Head of caudate nucleus (tissue), 42 donors: ENCODE measurements at regions not wholly inside any gene's neighbourhood (a gene's known extent, or its start where the extent isn't known, plus 50 kb on each side); places are given as distances from the start of the nearest gene placed in this dataset.

Experiments used
- DNase-seq, 42 donors: peaks; one replicate each; pipeline versions ENCODE4 v3.0.0 to v3.0.0-alpha.2; 2020 to 2021; ENCODE audit warnings: mixed read lengths in 7 of 42
- intact Hi-C: fragments of 100-400 bp; cut with DNase I; formaldehyde crosslinking; loops from one replicate; pipeline ENCODE4 v1.15.0; 2022

DNA sequence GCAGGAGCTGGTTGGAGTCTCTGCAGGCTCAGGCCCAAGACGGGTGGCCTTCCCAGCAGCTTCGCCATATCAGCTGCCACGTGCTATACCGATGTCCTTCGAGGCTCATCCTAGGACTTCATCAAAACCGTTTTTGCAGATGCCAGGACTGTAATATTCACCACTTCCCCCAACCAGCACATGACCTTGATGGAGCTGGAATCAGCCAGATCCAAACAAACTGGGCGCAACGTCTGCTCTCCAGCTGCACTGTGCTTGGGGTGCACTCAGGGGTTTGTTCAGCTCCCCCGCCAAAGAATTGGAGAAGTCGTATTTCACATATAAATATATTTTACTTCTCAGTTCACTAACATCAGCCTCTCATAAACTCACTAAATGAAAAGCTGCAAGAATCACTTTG is 149.5 kb upstream of the DIO3 start:
- intact Hi-C loops: no loop called here
- no peak for DNase-seq

DNA sequence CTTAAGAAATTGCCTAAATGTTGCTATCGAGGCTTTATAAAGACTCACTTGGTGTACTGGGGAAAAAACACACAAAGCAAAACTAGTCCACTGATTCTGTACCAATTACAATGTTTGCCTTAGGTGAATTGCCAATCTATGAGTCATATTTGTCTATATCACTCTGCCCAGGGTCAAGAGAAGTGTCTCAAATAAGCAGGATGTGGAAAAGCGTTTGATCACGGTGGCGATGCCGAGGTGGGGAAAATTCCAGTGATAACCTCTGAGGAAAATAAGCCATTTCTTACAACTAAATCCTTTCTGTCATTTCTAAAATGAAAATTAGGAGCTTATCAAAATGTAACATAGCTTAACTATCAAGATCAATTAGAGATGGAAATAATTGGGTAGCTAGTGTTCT is 148.6 kb upstream of the DIO3 start:
- intact Hi-C loops: no loop called here

DNA sequence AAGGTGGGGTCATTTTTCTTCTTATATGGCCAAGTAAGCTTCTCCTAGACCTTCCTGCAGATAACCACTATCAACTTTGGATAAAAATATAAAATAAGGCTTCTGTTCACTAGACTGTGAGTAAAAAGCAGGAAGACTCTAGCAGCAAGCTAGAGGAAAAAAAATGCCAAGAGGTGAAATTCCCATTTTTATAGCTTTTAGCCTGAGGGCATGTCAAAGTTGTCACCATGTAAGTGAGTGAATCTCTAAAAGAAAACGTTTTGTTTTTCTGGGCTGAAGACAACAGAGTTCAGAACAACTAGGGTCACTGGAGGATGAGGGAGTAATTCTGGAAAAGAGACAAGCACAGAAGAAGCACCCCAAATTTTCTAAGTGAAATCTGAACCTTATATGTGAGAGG is 143.9 kb upstream of the DIO3 start:
- no peak for DNase-seq
- intact Hi-C loops: no loop called here

More for the DNA sequence above, 148.6 kb upstream of the DIO3 start:
- no peak for DNase-seq

DNA sequence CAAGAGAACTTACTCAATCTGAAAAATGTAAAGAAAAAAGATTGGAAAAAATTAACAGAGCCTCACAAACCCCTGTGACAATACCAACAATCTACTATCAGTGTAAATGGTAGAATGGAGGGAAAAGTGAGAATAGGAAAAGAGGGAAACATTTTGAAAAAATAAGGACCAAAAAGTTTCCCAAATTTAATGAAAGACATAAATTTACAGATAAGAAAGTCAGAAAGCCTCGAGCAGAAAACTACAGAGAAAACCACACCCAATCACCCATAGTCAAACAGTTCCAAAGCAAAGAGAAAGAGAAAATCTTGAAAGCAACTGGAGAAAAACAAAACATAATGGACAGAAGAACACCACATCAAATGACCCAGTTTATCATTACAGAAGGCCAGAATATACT is 142.7 kb upstream of the DIO3 start:
- DNase-seq: no peak
- intact Hi-C loops: no loop called here

DNA sequence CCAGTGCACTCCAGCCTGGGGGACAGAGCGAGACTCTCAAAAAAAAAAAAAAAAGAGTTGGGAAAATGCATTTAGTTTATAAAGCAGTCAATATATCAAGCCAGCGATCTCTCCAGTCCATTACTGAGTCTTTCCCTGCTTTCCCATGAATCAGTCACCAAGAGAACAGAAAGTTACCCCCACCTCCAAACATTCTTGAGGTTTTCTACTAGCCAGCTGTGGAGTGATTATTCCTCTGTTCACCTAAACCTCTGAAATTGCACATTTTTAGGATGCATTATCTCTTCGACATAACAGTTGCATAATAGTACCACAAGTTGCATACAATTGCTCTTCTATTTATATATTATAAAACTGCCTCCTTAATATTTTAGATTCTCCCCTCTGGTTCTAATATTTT is 134.8 kb upstream of the DIO3 start:
- DNase-seq: no peak
- intact Hi-C loops: no loop called here

DNA sequence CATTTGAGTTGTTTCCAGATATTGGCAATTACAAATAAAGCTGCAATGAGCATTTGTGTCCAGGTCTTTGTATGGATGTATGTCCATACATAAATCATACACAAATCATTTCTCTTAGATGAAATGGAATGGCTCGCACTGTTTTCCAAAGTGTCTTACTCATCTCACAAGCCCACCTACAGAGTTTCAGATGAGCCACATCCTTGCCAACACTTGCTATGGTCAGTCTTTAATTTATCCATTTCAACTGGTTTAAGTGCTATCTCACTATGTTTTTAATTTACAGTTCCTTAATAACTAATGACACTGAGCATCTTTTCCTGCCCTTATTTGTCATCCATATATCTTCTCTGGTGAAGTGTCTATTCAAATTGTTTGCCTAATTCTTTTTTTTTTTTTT is 132.9 kb upstream of the DIO3 start:
- intact Hi-C loops: no loop called here
- no peak for DNase-seq

DNA sequence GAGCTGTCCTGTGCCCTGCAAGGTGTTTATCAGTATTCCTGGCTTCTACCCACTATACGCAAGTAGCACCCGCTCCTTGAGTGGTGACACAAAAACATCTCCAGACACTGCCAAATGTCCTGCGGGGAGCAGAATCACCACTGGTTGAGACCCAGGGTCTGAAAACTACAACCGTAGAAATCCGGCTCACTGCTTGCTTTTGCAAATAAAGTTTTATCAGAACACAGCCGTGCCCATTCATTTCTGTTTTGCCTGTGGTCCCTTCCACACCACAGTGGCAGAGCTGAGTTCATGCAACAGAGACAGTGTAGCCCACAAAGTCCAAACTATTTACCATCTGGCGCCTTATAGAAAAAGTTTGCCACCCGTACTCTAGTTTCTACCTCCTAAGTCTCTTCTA is 125.7 kb upstream of the DIO3 start:
- no peak for DNase-seq
- intact Hi-C loops: no loop called here

DNA sequence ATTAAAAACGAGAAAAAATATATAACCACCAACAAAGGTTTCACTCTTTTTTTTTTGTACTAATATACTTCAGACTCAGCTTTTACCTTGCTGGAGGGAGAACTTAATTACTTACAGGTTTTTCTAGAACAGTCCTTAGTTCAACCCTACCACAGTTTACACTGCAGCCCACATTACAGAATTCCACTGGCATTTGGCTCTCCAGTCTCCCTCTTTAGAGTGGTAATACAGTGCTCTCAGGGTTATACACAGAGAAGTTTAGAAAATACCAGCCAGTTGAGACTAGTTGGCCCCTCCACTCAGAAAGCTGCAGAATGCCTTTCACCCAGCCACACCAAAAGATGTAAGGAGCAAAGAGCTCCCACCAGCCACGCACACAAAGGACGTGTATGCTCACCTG is 122.3 kb upstream of the DIO3 start:
- DNase-seq: no peak
- intact Hi-C loops: no loop called here

DNA sequence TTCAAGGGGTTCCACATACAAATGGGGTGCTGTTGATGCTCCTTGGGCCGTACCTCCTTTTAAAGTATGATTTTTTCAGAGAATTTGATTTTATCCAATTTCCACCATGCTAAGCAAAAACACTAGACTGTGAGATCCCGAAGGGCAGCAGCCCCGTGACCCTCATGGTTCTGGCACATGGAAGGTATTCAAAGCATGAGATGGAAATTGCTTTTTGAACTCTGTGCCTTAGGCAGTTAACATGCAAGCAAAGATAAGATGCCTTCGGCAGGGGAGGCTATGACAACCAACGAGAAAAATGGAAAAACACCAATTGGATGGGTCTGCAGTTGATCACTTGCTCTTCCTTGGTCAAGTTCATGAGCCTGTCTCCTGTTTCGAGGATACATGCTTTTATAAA is 120.8 kb upstream of the DIO3 start:
- intact Hi-C loops: no loop called here
- DNase-seq: no peak

DNA sequence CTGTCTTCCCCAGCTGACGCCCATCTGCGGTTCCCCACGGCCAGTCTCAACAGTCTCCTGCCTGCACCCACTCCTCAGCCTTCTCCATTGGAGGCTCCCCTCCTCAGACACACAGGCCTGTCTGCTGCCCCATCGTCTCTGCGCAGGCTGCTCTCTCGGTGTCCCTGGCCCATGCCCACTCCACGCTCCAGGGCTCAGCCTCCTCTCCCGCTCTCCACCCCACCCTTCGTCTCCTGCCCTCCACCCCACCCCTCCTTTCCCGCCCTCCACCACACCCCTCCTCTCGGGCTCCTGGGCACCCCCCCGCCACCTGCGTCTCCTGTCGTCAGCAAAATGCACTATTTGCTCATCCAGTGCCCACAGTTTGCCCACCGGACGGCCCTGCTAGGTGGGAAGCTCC is 119.6 kb upstream of the DIO3 start:
- intact Hi-C loops: no loop called here
- no peak for DNase-seq

DNA sequence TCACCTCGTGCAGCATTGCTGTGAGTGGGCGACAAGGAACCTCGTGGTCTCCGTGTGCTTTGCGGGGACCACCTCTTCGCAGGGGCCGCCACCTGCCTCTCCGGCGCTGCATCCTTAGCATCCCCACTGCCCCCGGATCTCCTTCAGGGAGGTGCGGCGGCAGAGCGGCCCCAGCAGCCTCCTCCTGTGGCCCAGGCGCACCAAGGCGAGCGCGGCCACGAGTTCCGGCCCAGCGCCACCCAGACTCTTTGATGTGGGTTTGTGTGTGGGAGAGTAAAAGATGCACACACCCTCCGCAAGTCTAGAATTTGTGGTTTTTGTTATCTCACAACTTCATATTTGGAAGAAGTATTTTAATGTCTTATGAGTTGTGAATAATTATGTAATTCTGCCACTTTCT is 118.8 kb upstream of the DIO3 start:
- intact Hi-C loops: no loop called here
- DNase-seq: no peak

DNA sequence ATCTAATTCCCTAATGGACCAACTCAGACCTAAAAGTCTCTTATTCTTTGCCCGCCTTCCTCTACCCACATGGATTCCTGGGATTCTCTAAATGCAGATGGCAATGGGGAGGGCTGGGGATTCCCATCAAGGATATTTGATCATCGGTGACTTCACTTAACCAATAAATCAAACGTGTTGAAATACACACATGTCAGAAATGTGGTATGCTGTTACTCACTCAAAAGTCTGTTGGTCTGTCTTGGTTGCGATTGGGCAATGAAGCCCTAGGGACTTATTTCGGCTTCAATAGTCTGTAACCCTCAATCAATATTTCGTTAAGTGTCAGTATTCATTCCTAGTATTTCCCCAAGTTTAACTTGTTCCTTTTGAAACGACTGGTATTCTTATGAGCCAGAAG is 117.2 kb upstream of the DIO3 start:
- peak in 2 of 42 donors; percentile 18 to 21 for DNase-seq
- intact Hi-C loops: no loop called here

DNA sequence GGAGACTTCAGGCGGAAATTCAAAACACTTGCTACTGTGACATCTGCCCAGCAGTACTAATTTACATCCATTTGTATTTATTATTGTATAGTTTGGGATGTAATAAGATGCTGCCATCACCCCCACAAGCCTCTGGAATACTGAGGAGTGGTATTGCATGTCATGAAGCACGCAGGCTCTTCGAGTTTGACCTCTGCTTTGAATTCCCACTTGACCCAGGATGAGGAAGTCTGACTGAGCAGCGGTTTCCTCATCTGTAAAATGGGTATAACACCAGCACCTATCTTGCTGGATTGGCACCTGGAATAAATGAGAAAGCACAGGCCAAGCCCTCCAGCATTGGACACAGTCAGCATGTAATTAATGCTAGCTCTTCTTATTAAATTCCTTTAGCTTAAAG is 116.0 kb upstream of the DIO3 start:
- intact Hi-C loops: no loop called here
- DNase-seq: peak in 1 of 42 donors; percentile 21

DNA sequence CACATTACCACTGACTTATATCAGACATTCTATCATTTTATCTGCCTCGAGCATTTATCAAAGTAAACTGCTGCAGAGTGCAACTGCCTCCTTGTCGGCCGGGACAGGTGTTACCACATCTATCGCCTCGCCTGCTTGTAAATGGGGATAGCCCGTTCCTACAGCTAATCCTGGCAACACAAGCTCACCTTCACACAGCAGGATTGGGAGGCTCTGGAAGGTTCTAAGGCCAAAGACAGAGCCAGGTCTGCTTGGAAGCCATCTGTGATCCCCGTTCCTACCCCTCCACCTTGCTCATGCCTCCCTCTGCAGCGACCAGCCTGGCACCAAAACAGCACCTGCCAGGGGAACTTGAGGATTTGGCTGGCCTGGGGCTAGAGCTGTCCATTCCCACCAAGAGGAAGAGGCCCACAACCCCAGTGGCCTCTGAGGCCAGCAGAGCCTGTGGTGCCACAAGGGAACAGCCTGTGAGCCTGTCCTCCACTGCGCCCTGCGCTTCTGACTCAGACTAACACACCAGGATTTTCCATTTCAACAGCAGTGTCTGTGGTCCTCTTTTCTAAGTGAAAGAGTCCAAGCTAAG is 114.8 kb upstream of the DIO3 start:
- intact Hi-C loops: no loop called here
- peak in 3 of 42 donors; percentile 27 to 36 (median 30) for DNase-seq

DNA sequence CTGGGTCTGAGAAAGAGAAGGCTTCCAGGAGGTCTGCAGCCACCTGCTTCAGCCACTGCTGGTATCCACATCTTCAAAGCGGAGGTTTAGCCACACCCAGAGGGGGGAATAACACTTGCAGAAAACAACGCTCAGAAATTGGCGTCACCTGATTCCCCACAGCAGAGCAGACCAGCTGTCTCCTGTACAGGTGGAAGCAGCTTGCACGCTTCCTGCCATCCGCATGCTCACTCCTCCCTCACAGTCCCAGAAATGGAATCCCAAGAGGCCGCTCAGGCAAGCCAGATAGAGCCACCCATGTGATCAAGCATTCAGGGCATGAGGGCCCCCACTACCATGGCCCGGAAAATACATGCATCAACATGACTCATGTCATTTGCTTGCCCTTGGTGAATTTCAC is 112.2 kb upstream of the DIO3 start:
- DNase-seq: peak in 3 of 42 donors; percentile 19 to 43 (median 30)
- intact Hi-C loops: no loop called here

DNA sequence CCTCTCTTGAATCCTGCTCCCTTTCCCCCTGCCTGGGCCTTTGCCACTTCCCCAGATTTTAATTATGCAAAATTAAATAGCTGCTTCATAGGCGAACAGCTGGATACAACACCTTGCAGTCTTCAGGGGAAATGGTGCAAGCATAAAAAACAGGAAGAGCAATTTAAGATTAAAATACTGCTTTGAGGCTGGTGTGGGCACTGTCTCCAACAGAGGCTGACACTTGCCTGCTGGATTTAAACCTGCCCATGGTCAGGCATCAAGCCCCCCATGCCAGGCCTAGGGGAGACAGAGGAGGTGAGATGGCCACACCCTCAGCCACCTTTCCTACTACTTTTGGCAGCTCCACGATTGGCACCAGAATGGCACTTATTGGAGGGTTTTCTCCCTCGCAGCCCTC is 110.1 kb upstream of the DIO3 start:
- DNase-seq: peak in 3 of 42 donors; percentile 2 to 17 (median 15)
- intact Hi-C loops: no loop called here

DNA sequence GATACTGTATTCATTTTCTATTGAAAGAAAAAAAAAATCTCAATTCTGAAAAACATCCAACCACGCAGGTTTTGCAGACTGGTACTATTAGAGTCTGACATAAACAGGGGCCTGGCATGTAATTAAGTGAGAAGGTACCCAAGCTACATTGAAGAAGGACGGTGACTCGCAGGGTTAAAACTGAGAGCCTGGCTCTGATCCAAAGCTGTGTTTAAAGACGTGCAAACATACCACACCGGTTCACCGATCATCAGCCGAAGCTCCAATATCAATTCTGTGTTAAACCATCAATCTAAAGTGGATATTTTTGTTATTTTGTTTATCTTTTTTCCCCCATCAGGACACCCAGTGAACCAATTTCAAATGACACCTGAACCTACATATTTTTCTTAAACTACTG is 108.1 kb upstream of the DIO3 start:
- intact Hi-C loops: no loop called here
- peak in 3 of 42 donors; percentile 1 to 17 (median 2) for DNase-seq

DNA sequence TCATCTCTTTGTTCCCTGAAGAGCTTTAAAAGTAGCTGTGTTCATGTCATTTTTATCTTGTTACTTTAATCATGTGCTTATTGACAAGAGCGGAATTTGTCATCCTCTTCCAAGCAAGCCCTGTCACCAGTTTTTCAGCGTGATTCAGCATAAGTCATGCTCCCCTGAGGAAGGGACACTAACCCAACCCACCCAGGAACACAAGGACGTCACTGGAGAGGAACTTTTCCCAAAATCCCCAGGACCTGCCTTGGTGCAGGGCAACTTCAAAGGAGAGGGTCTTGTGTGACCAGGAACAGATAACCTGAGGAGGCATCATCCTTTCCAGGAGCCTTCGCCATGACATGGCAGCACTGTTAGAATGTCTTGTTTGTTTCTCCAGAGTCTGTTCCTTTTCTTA is 107.1 kb upstream of the DIO3 start:
- intact Hi-C loops: no loop called here
- DNase-seq: peak in 6 of 42 donors; percentile 11 to 34 (median 20)

DNA sequence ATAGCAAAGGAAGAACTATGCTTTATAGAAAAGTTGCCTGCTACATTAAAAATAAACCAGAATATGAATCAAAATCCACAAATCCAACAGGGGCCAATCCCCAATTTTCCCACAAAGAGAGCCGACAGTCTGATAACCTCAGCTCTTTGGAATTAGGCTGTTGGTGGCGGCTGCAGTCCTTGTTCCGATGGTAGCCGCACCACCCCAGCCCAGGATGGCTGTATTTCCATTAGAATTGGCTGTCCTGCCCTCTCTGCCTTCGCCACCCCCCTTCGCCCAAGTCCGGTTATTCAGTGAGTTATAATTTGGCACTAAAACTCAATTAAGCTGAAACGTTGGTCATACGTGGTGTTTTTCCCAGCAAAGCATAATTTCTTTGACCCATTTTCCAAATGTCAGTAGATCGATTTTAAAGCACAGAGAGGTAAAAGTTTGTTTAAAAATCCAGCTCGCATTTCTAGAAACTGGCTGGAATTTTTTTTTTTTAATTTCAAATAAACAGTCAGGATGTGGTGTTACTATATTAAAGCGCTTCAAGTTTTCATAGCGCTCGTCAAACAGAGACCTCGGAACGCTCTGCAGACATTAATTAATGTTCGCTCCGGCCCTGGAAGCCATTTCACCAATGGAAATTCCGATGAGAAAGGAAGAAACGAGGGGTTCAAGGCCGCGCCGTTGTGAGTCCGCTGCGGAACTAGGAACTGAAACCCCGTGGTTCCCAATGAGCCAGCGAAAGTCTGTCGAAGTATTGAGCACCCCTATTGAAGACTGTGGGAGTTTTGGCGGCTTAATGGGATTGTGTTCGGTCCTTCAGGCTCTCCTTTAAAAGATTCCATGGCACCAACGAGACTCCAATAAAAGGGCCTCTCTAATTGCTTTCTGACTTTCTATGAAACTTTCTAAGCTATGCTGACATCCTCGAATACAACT is 104.8 kb upstream of the DIO3 start:
- intact Hi-C loops: no loop called here
- peak in 3 of 42 donors; percentile 16 to 43 (median 19) for DNase-seq

DNA sequence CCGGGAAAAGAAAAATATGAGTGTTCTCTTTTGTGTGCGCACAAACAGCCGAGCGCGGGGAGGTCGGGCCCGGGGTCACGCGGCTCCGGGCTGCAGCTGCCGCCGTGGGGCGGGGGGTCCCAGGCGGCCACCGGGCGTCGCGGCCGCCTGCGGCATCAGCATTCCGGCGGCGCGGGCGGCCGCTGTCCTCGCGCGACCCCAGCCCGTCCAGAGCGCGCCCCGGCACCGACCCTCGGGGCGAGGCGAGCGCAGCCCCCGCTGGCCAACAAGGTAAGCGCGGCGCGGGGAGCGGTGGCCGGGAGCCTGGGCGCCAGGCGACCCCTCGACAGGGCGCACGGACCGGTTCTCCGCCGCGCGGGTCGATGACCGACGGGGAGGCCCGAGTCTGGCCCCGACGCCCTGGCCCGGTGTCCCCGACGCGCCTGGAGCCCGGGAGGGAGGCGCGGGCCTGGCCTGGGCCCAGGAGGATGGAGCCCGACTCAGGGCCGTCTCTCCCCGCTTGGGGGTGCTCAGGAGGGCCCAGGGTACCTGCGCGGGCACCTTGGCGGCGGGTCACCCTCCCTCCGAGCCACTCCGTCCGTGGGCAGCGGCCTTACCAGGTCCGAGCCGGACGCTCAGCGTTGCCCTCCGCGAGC is 103.9 kb upstream of the DIO3 start:
- DNase-seq: peak in 1 of 42 donors; percentile 0
- intact Hi-C loops: no loop called here
